ENCODE measurements at regions not wholly inside any gene's neighbourhood (a gene's known extent, or its start where the extent isn't known, plus 50 kb on each side); places are given as distances from the start of the nearest gene placed in this dataset.
"Not testable (repeated sequence)": the region's sequence is repeated elsewhere in the genome, so short reads cannot be mapped to it uniquely, and the experiment has no call there.

- DNase-seq (ENCODE audit: low read depth): no peak
- no peak overlapping the region for H3K4me3 ChIP-seq (ENCODE audit: low read depth, low read length)
- no peak for TF ChIP-seq CTCF (conservative IDR thresholded peaks at IDR 0.05; ENCODE audit: low read depth, low read length)
These were observed 99.6 kb upstream of the SEMA3D start for GRCh38 chr7:85286446-85286845.

- no peak for TF ChIP-seq CTCF (conservative IDR thresholded peaks at IDR 0.05; ENCODE audit: low read depth, low read length)
- no peak overlapping the region for H3K4me3 ChIP-seq (ENCODE audit: low read depth, low read length)
- DNase-seq (ENCODE audit: low read depth): no peak
These were observed 98.7 kb upstream of the SEMA3D start for GRCh38 chr7:85285527-85285926.

- no peak overlapping the region for H3K4me3 ChIP-seq (ENCODE audit: low read depth, low read length)
- DNase-seq (ENCODE audit: low read depth): no peak
- TF ChIP-seq CTCF (conservative IDR thresholded peaks at IDR 0.05; ENCODE audit: low read depth, low read length): no peak
These were observed 88.3 kb upstream of the SEMA3D start for GRCh38 chr7:85275204-85275603.

GRCh38 chr7:85274454-85274853 is 87.6 kb upstream of the SEMA3D start:
- no peak for TF ChIP-seq CTCF (conservative IDR thresholded peaks at IDR 0.05; ENCODE audit: low read depth, low read length)
- DNase-seq (ENCODE audit: low read depth): no peak
- no peak overlapping the region for H3K4me3 ChIP-seq (ENCODE audit: low read depth, low read length)

- H3K4me3 ChIP-seq (ENCODE audit: low read depth, low read length): no peak overlapping the region
- DNase-seq (ENCODE audit: low read depth): no peak
- TF ChIP-seq CTCF (conservative IDR thresholded peaks at IDR 0.05; ENCODE audit: low read depth, low read length): no peak
These were observed 76.0 kb upstream of the SEMA3D start for GRCh38 chr7:85262891-85263290.

GRCh38 chr7:85261336-85261735 is 74.5 kb upstream of the SEMA3D start:
- DNase-seq (ENCODE audit: low read depth): no peak
- TF ChIP-seq CTCF (conservative IDR thresholded peaks at IDR 0.05; ENCODE audit: low read depth, low read length): no peak

GRCh38 chr7:85249787-85250186 is 62.9 kb upstream of the SEMA3D start:
- not testable (repeated sequence) for H3K4me3 ChIP-seq (ENCODE audit: low read depth, low read length); DNase-seq (ENCODE audit: low read depth)

More at GRCh38 chr7:85261336-85261735, 74.5 kb upstream of the SEMA3D start:
- H3K4me3 ChIP-seq (ENCODE audit: low read depth, low read length): no peak overlapping the region

GRCh38 chr7:85239109-85239508 is 52.3 kb upstream of the SEMA3D start:
- TF ChIP-seq CTCF (conservative IDR thresholded peaks at IDR 0.05; ENCODE audit: low read depth, low read length): no peak
- no peak overlapping the region for H3K4me3 ChIP-seq (ENCODE audit: low read depth, low read length)
- DNase-seq (ENCODE audit: low read depth): no peak

All from epithelial cell of proximal tubule (primary cell).